Naive B cell (primary cell): ENCODE measurements at regions not wholly inside any gene's neighbourhood (a gene's known extent, or its start where the extent isn't known, plus 50 kb on each side); places are given as distances from the start of the nearest gene placed in this dataset.
"Not testable (repeated sequence)": the region's sequence is repeated elsewhere in the genome, so short reads cannot be mapped to it uniquely, and the experiment has no call there.

Experiments
- ATAC-seq, 2 donors: fragments of 150-1000 bp; cut with Tn5 transposase; 2 replicates each; pipeline ENCODE4 v1.10.0; 2021; ENCODE audit warnings: low read depth in 2 of 2, mild to moderate bottlenecking in 2 of 2, moderate library complexity in 2 of 2
- DNase-seq: peaks from one replicate; pipeline ENCODE4 v3.0.0; 2022
- H3K27ac Mint-ChIP-seq, 6 donors: one replicate each; pipeline ENCODE4 v1.8.0; 2020 to 2022; ENCODE audit warnings: mild to moderate bottlenecking in 6 of 6, mixed read lengths in 6 of 6, moderate library complexity in 5 of 6, inconsistent platforms in 2 of 6
- H3K27me3 Mint-ChIP-seq, 3 donors: one replicate each; pipeline ENCODE4 v1.8.0; 2021 to 2022; ENCODE audit warnings: mixed read lengths in 3 of 3, mild to moderate bottlenecking in 1 of 3
- H3K36me3 Mint-ChIP-seq, 2 donors: one replicate each; pipeline ENCODE4 v1.8.0; 2020 to 2022; ENCODE audit warnings: mixed read lengths in 2 of 2, inconsistent platforms in 1 of 2, mild to moderate bottlenecking in 1 of 2
- H3K4me1 Mint-ChIP-seq, 3 donors: one replicate each; pipeline ENCODE4 v1.8.0; 2020 to 2022; ENCODE audit warnings: mixed read lengths in 3 of 3, inconsistent platforms in 1 of 3, mild to moderate bottlenecking in 1 of 3, moderate library complexity in 1 of 3
- H3K4me3 Mint-ChIP-seq, 8 donors: one replicate each; pipeline ENCODE4 v1.8.0; 2020 to 2022; ENCODE audit warnings: mild to moderate bottlenecking in 8 of 8, mixed read lengths in 8 of 8, moderate library complexity in 8 of 8, inconsistent platforms in 2 of 8
- H3K9me3 Mint-ChIP-seq, 7 donors: one replicate each; pipeline ENCODE4 v1.8.0; 2020 to 2022; ENCODE audit warnings: mixed read lengths in 7 of 7, mild to moderate bottlenecking in 5 of 7, inconsistent platforms in 2 of 7, moderate library complexity in 1 of 7

- Mint-ChIP-seq H3K27ac (no peak overlapping the region), H3K9me3 (peaks cover 0 to 11% (median 5%) of the 10 kb centered on the region in 7 donors), H3K36me3 (no peaks in the 10 kb centered on the region), H3K4me3 (no peak overlapping the region), H3K27me3 (no peaks in the 10 kb centered on the region), H3K4me1 (no peaks in the 10 kb centered on the region)
- DNase-seq (no peak), ATAC-seq (no peak)
Observed at GRCh38 chr4:181859439-181859838, 383.8 kb upstream of the TENM3 start.

- Mint-ChIP-seq H3K9me3 (peaks cover 0 to 11% (median 4%) of the 10 kb centered on the region in 7 donors), H3K27ac (no peak overlapping the region), H3K4me3 (no peak overlapping the region), H3K36me3 (no peaks in the 10 kb centered on the region), H3K4me1 (no peaks in the 10 kb centered on the region), H3K27me3 (no peaks in the 10 kb centered on the region)
- ATAC-seq (no peak), DNase-seq (no peak)
Observed at GRCh38 chr4:181860157-181860556, 383.0 kb upstream of the TENM3 start.

- no peak for DNase-seq
- no peak overlapping the region for H3K27ac Mint-ChIP-seq
- ATAC-seq: no peak
- no peaks in the 10 kb centered on the region for H3K27me3 Mint-ChIP-seq
- H3K4me1 Mint-ChIP-seq: no peaks in the 10 kb centered on the region
- no peaks in the 10 kb centered on the region for H3K36me3 Mint-ChIP-seq
- no peak overlapping the region for H3K4me3 Mint-ChIP-seq
- H3K9me3 Mint-ChIP-seq: peaks cover 1 to 8% (median 4%) of the 10 kb centered on the region in 7 donors
Observed at GRCh38 chr4:181860668-181861067, 382.5 kb upstream of the TENM3 start.

GRCh38 chr4:181863856-181864255 is 379.3 kb upstream of the TENM3 start:
- Mint-ChIP-seq H3K4me3 (no peak overlapping the region), H3K27ac (no peak overlapping the region), H3K27me3 (no peaks in the 10 kb centered on the region), H3K4me1 (no peaks in the 10 kb centered on the region), H3K9me3 (peaks cover 0 to 15% (median 4%) of the 10 kb centered on the region in 7 donors), H3K36me3 (no peaks in the 10 kb centered on the region)
- DNase-seq: no peak
- ATAC-seq: no peak

GRCh38 chr4:181870326-181870725 is 372.9 kb upstream of the TENM3 start:
- no peak overlapping the region for H3K27ac Mint-ChIP-seq
- no peaks in the 10 kb centered on the region for H3K4me1 Mint-ChIP-seq
- peaks cover 0 to 17% (median 2%) of the 10 kb centered on the region in 7 donors for H3K9me3 Mint-ChIP-seq
- no peaks in the 10 kb centered on the region for H3K27me3 Mint-ChIP-seq
- ATAC-seq (no peak), DNase-seq (no peak)
- H3K4me3 Mint-ChIP-seq: no peak overlapping the region
- H3K36me3 Mint-ChIP-seq: no peaks in the 10 kb centered on the region

- Mint-ChIP-seq H3K27me3 (no peaks in the 10 kb centered on the region), H3K4me3 (no peak overlapping the region), H3K9me3 (peaks cover 0 to 15% (median 3%) of the 10 kb centered on the region in 7 donors), H3K36me3 (no peaks in the 10 kb centered on the region), H3K27ac (no peak overlapping the region), H3K4me1 (no peaks in the 10 kb centered on the region)
- ATAC-seq (no peak), DNase-seq (no peak)
Observed at GRCh38 chr4:181874602-181875001, 368.6 kb upstream of the TENM3 start.

- H3K9me3 Mint-ChIP-seq: peaks cover 0 to 15% (median 3%) of the 10 kb centered on the region in 7 donors
- no peak overlapping the region for H3K27ac Mint-ChIP-seq
- DNase-seq (no peak), ATAC-seq (no peak)
- no peaks in the 10 kb centered on the region for H3K27me3 Mint-ChIP-seq
- H3K36me3 Mint-ChIP-seq: no peaks in the 10 kb centered on the region
- no peak overlapping the region for H3K4me3 Mint-ChIP-seq
- H3K4me1 Mint-ChIP-seq: no peaks in the 10 kb centered on the region
Observed at GRCh38 chr4:181877329-181877848, 365.8 kb upstream of the TENM3 start.

- Mint-ChIP-seq H3K27me3 (no peaks in the 10 kb centered on the region), H3K4me3 (no peak overlapping the region), H3K36me3 (no peaks in the 10 kb centered on the region), H3K9me3 (peaks cover 0 to 12% (median 5%) of the 10 kb centered on the region in 7 donors), H3K27ac (no peak overlapping the region), H3K4me1 (no peaks in the 10 kb centered on the region)
- ATAC-seq: no peak
- DNase-seq: no peak
Observed at GRCh38 chr4:181890031-181890430, 353.2 kb upstream of the TENM3 start.

- Mint-ChIP-seq H3K4me1 (no peaks in the 10 kb centered on the region), H3K9me3 (peaks cover 2 to 17% (median 5%) of the 10 kb centered on the region in 7 donors), H3K27me3 (no peaks in the 10 kb centered on the region), H3K27ac (no peak overlapping the region), H3K36me3 (no peaks in the 10 kb centered on the region), H3K4me3 (no peak overlapping the region)
- ATAC-seq (no peak), DNase-seq (no peak)
Observed at GRCh38 chr4:181890911-181891310, 352.3 kb upstream of the TENM3 start.

- ATAC-seq: no peak
- no peaks in the 10 kb centered on the region for H3K36me3 Mint-ChIP-seq
- no peak overlapping the region for H3K27ac Mint-ChIP-seq
- H3K9me3 Mint-ChIP-seq: peaks cover 0 to 35% (median 4%) of the 10 kb centered on the region in 7 donors
- no peak for DNase-seq
- no peaks in the 10 kb centered on the region for H3K4me1 Mint-ChIP-seq
- H3K4me3 Mint-ChIP-seq: no peak overlapping the region
- H3K27me3 Mint-ChIP-seq: no peaks in the 10 kb centered on the region
Observed at GRCh38 chr4:181896614-181897013, 346.6 kb upstream of the TENM3 start.

- H3K36me3 Mint-ChIP-seq: no peaks in the 10 kb centered on the region
- DNase-seq (no peak), ATAC-seq (no peak)
- no peak overlapping the region for H3K27ac Mint-ChIP-seq
- H3K4me3 Mint-ChIP-seq: no peak overlapping the region
- no peaks in the 10 kb centered on the region for H3K4me1 Mint-ChIP-seq
- no peaks in the 10 kb centered on the region for H3K27me3 Mint-ChIP-seq
- peaks cover 3 to 32% (median 7%) of the 10 kb centered on the region in 7 donors for H3K9me3 Mint-ChIP-seq
Observed at GRCh38 chr4:181897935-181898334, 345.3 kb upstream of the TENM3 start.

GRCh38 chr4:181902404-181902803 is 340.8 kb upstream of the TENM3 start:
- not testable (repeated sequence) for H3K4me3 Mint-ChIP-seq, DNase-seq, H3K4me1 Mint-ChIP-seq, H3K27ac Mint-ChIP-seq, H3K36me3 Mint-ChIP-seq, ATAC-seq, H3K27me3 Mint-ChIP-seq
- H3K9me3 Mint-ChIP-seq: peaks cover 2 to 35% (median 13%) of the 10 kb centered on the region in 7 donors

- no peak overlapping the region for H3K27ac Mint-ChIP-seq
- ATAC-seq: no peak
- no peaks in the 10 kb centered on the region for H3K27me3 Mint-ChIP-seq
- DNase-seq: no peak
- no peak overlapping the region for H3K4me3 Mint-ChIP-seq
- peaks cover 2 to 33% (median 13%) of the 10 kb centered on the region in 7 donors for H3K9me3 Mint-ChIP-seq
- H3K36me3 Mint-ChIP-seq: no peaks in the 10 kb centered on the region
- no peaks in the 10 kb centered on the region for H3K4me1 Mint-ChIP-seq
Observed at GRCh38 chr4:181905708-181906107, 337.5 kb upstream of the TENM3 start.

GRCh38 chr4:181908168-181908567 is 335.0 kb upstream of the TENM3 start:
- ATAC-seq (no peak), DNase-seq (no peak)
- no peaks in the 10 kb centered on the region for H3K4me1 Mint-ChIP-seq
- no peaks in the 10 kb centered on the region for H3K36me3 Mint-ChIP-seq
- H3K4me3 Mint-ChIP-seq: no peak overlapping the region
- no peak overlapping the region for H3K27ac Mint-ChIP-seq
- H3K9me3 Mint-ChIP-seq: peaks cover 7 to 35% (median 15%) of the 10 kb centered on the region in 7 donors
- no peaks in the 10 kb centered on the region for H3K27me3 Mint-ChIP-seq

GRCh38 chr4:181909368-181909767 is 333.8 kb upstream of the TENM3 start:
- Mint-ChIP-seq H3K9me3 (peaks cover 11 to 39% (median 18%) of the 10 kb centered on the region in 7 donors), H3K4me1 (no peaks in the 10 kb centered on the region)
- no peak for ATAC-seq

More at GRCh38 chr4:181909368-181909767, 333.8 kb upstream of the TENM3 start:
- no peak for DNase-seq
- no peaks in the 10 kb centered on the region for H3K27me3 Mint-ChIP-seq
- no peak overlapping the region for H3K4me3 Mint-ChIP-seq
- H3K36me3 Mint-ChIP-seq: no peaks in the 10 kb centered on the region
- H3K27ac Mint-ChIP-seq: no peak overlapping the region
